DOHH2 (cell line): ENCODE measurements at regions not wholly inside any gene's neighbourhood (a gene's known extent, or its start where the extent isn't known, plus 50 kb on each side); places are given as distances from the start of the nearest gene placed in this dataset.

ENCODE experiments used
- H3F3A ChIP-seq: fragments of 200-600 bp; sonication (generic), shearing (Covaris generic); 2 replicates; pipeline ENCODE4 v1.6.0; 2016; ENCODE audit warnings: antibody characterized with exemption, mild to moderate bottlenecking; ENCODE audit not compliant: control insufficient read depth, insufficient read depth
- H3K27ac ChIP-seq: fragments of 200-600 bp; sonication (generic); 2 replicates; pipeline ENCODE4 v1.5.1; 2014; ENCODE audit warnings: low read depth, mild to moderate bottlenecking, low read length, moderate library complexity
- H3K27me3 ChIP-seq: fragments of 200-600 bp; sonication (generic); 2 replicates; pipeline ENCODE4 v1.6.1; 2014; ENCODE audit warnings: mild to moderate bottlenecking, low read length, mixed read lengths; ENCODE audit not compliant: control insufficient read depth
- H3K36me3 ChIP-seq: fragments of 200-600 bp; sonication (generic); 2 replicates; pipeline ENCODE4 v1.6.1; 2014; ENCODE audit warnings: mild to moderate bottlenecking, low read length, moderate library complexity, mixed read lengths; ENCODE audit not compliant: control insufficient read depth
- H3K4me1 ChIP-seq: fragments of 200-600 bp; sonication (generic); 2 replicates; pipeline ENCODE4 v1.6.1; 2014; ENCODE audit warnings: mild to moderate bottlenecking, low read length, mixed read lengths; ENCODE audit not compliant: control insufficient read depth
- H3K4me2 ChIP-seq: fragments of 200-600 bp; sonication (generic); 2 replicates; pipeline ENCODE4 v1.6.0; 2014; ENCODE audit warnings: mild to moderate bottlenecking, low read length, moderate library complexity
- H3K4me3 ChIP-seq: fragments of 200-600 bp; sonication (generic); 2 replicates; pipeline ENCODE4 v1.5.1; 2014; ENCODE audit warnings: mild to moderate bottlenecking, low read length, mixed read lengths
- H3K79me2 ChIP-seq: fragments of 200-600 bp; sonication (generic); 2 replicates; pipeline ENCODE4 v1.6.1; 2014; ENCODE audit warnings: mild to moderate bottlenecking, low read length, mixed read lengths; ENCODE audit not compliant: control insufficient read depth
- H3K9me2 ChIP-seq: fragments of 200-600 bp; sonication (generic); replicated peaks from 2 replicates; pipeline ENCODE4 v1.6.1; 2014; ENCODE audit warnings: mild to moderate bottlenecking, low read length, mixed read lengths; ENCODE audit not compliant: control insufficient read depth
- H3K9me3 ChIP-seq: fragments of 200-600 bp; sonication (generic); 2 replicates; pipeline ENCODE4 v1.6.1; 2014; ENCODE audit warnings: antibody characterized with exemption, low read length, mixed read lengths; ENCODE audit not compliant: control insufficient read depth, insufficient read depth
- H4K20me1 ChIP-seq: fragments of 200-600 bp; sonication (generic); 2 replicates; pipeline ENCODE4 v1.6.0; 2014; ENCODE audit warnings: low read depth, mild to moderate bottlenecking, antibody characterized with exemption, low read length, moderate library complexity; ENCODE audit not compliant: control insufficient read depth, insufficient read depth
- CTCF ChIP-seq: fragments of 200-600 bp; sonication (generic); IDR thresholded peaks from one replicate; pipeline ENCODE4 v1.5.1; 2014; ENCODE audit warnings: antibody characterized with exemption, mild to moderate bottlenecking, low read depth, low read length; ENCODE audit not compliant: poor library complexity, severe bottlenecking
- EZH2phosphoT487 ChIP-seq: fragments of 200-600 bp; sonication (generic); IDR thresholded peaks from 2 replicates; pipeline ENCODE4 v1.6.1; 2017; ENCODE audit warnings: borderline replicate concordance, mild to moderate bottlenecking, antibody characterized with exemption, low read length, moderate library complexity, mixed read lengths

GRCh38 chr2:228545041-228545747, 363.7 kb upstream of the SPHKAP start:
- no peaks in the 10 kb centered on the region for H3K79me2 ChIP-seq
- no peaks in the 10 kb centered on the region for H3F3A ChIP-seq
- no peaks in the 10 kb centered on the region for H3K9me3 ChIP-seq
- H4K20me1 ChIP-seq = no peaks in the 10 kb centered on the region
- TF ChIP-seq CTCF = no peak
- TF ChIP-seq EZH2phosphoT487 = no peak
- H3K4me1 ChIP-seq = no peaks in the 10 kb centered on the region
- H3K27me3 ChIP-seq = no peaks in the 10 kb centered on the region
- no peaks in the 10 kb centered on the region; the same call in 1 of the 2 replicates for H3K9me2 ChIP-seq
- H3K36me3 ChIP-seq = no peaks in the 10 kb centered on the region
- H3K27ac ChIP-seq = no peak overlapping the region
- H3K4me2 ChIP-seq = no peak overlapping the region
- no peak overlapping the region for H3K4me3 ChIP-seq

GRCh38 chr2:228543117-228543516, 361.6 kb upstream of the SPHKAP start:
- no peak overlapping the region for H3K4me3 ChIP-seq
- H3K79me2 ChIP-seq = no peaks in the 10 kb centered on the region
- H3K4me1 ChIP-seq = no peaks in the 10 kb centered on the region
- no peak for TF ChIP-seq EZH2phosphoT487
- no peak for TF ChIP-seq CTCF
- no peaks in the 10 kb centered on the region for H4K20me1 ChIP-seq
- H3K9me3 ChIP-seq = no peaks in the 10 kb centered on the region
- no peaks in the 10 kb centered on the region for H3F3A ChIP-seq
- no peaks in the 10 kb centered on the region for H3K27me3 ChIP-seq
- H3K27ac ChIP-seq = no peak overlapping the region
- no peaks in the 10 kb centered on the region for H3K36me3 ChIP-seq
- no peak overlapping the region for H3K4me2 ChIP-seq
- H3K9me2 ChIP-seq = no peaks in the 10 kb centered on the region

- no peaks in the 10 kb centered on the region for H3K9me2 ChIP-seq
- no peaks in the 10 kb centered on the region for H3F3A ChIP-seq
- no peak overlapping the region for H3K4me3 ChIP-seq
- H3K27me3 ChIP-seq = no peaks in the 10 kb centered on the region
- no peaks in the 10 kb centered on the region for H3K4me1 ChIP-seq
- H3K4me2 ChIP-seq = no peak overlapping the region
- H3K9me3 ChIP-seq = no peaks in the 10 kb centered on the region
- H3K27ac ChIP-seq = no peak overlapping the region
- no peaks in the 10 kb centered on the region for H4K20me1 ChIP-seq
- no peak for TF ChIP-seq CTCF
- TF ChIP-seq EZH2phosphoT487 = no peak
- no peaks in the 10 kb centered on the region for H3K36me3 ChIP-seq
- no peaks in the 10 kb centered on the region for H3K79me2 ChIP-seq
These were observed 360.8 kb upstream of the SPHKAP start for GRCh38 chr2:228542277-228542676.
